HG02973 (cell line): ENCODE measurements at regions not wholly inside any gene's neighbourhood (a gene's known extent, or its start where the extent isn't known, plus 50 kb on each side); places are given as distances from the start of the nearest gene placed in this dataset.

Source experiments
- ATAC-seq: cut with Tn5 transposase; IDR thresholded peaks from one replicate; pipeline ENCODE4 v1.9.1; 2021; ENCODE audit warnings: moderate library complexity; ENCODE audit not compliant: unreplicated experiment

DNA sequence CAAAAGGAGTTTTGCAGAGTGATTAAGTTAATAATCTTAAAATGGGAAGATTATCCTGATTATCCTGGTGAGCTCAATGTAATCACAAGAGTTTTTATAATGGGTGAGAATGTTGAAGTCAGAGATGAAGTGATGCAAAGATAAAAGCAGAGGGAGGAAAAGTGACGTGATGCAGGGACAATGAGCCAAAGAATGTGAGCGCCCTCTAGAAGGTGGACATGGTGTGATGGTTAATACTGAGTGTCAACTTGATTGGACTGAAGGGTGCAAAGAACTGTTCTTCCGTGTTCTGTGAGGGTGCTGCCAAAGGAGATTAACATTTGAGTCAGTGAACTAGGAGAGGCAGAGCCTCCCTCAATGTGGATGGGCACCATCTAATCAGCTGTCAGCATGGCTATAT, 569.6 kb upstream of the AGTR1 start:
- no peak for ATAC-seq

DNA sequence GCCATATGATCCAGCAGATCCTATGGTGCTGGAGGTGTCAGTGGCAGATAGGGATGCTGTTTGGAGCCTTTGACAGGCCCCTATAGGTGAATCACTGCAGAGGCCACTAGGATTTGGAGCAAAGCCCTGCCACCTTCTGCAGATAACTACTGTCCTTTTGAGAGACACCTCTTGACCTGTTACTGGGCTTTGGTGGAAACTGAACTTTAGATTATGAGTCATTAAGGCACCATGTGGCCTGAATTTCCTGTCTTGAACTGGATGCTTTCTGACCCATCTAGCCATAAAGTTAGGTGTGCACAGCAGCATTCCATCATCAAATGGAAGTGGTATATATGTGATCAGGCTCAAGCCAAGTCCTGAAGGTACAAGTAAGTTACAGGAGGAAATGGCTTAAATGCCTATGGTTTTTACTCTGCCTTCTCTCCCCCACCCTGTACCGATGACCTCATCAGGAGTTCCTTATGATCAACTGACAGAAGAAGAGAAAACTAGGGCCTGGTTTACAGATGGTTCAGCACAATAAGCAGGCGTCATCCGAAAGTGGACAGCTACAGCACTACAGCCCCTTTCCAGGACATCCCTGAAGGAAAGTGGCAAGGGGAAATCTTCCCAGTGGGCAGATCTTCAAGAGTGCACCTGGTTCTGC, 565.6 kb upstream of the AGTR1 start:
- no peak for ATAC-seq

DNA sequence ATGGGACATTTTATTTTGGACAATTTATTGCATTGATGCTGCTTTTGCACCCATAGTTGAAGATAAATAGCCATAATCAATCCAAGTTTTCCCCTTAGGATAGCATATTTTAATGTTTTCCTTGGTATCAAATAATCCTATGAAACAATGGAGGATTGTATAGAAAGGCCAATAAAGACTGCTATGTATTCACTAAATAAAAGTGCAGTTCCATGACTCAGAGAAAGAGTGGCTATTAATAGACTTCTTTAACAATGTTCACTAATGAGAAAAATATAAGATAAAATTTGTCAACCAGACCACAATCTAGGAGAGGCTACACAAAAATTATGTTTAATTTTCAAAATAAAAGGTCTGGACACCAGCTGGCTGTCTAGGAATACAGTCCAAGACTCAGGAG, 560.9 kb upstream of the AGTR1 start:
- no peak for ATAC-seq

DNA sequence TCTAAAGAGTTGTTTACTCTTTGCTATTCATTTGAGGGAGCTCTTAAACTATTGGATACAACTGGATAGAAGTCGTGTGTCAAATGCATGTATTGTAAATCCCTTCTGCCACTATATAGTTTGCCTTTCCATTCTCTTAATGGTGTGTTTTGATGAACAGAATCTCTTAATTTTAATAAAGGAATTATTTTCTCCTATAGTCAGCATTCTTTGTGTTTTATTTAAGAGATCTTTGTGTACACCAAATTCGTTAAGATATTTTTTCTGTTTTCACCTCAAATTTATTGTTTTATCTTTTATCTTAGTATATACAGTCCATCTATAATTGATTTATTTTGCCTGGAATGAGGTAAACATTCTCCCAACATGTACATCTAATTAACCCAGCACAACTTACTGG, 551.5 kb upstream of the AGTR1 start:
- ATAC-seq = no peak

DNA sequence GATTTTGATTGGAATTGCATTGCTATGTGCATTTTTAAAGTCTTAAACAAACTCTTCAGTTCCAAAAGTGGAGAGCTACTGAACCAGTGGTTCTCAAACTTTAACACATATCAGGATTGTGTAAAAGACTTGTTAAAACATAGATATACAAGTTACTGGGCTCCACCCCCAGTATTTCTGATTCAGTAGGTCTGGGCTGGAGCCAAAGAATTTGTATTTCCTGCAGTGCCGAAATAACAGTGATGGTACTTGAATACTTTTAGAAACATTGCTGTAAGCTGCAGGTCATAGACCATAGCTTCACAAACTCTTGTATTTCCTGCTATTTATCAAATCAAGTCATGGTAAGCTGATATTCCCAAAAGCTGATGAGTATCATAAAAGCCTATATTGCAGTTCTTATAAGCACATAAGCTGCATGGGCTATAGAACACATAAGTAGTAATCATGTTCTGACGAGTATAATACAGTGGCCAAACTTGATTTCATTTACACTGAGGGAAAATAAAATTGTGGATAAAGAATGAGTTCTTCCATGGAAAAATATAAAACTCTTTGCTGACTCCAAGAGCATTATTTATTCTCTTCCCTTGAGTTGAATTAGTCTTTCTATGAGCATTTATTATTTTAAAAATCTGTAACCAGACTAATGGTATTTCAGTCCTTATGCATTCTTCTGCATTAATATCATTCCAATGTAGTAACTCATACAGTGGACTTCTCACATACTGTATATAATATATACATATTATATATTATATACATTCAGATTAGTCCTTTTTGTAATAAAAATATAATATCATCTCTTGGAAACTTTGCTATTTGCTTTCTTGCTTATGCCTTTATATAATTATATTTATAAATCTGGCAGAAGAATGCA, 550.5 kb upstream of the AGTR1 start:
- no peak for ATAC-seq

DNA sequence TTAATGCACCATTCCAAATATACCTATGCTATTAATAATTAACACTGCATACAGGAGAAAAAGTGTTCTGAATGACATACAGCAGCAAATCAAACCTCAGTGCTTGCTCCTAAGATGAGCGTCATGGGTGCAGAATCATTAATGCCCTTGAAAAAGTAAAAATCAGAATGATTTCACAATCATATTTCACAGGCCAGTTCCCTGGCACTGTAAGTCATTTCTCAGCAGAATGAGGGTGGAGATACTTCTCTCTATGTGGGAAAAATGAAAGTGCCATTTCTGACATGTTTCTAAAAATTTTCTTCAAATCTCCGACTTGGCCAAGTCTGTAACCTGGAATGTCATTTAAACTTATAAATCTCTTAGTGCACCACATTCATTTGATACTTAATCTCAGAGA, 549.8 kb upstream of the AGTR1 start:
- no peak for ATAC-seq

DNA sequence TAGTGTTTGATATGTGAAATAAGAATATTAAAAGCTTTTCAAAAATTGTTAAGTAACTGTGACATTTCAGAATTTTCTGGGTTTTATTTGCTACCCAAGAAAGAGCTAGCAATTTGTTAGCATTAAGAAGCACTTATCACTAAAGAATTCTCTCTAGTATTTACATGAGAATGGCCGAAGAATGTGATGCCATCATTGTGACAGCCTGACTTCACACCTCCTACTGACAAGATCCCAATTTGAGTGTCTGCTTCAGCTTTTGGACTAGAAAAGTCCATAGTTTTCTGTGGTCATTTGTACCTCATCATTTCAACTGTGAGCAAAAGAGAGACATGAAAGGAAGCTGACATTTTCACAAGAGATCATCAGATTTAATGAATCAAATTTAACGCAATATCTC, 548.1 kb upstream of the AGTR1 start:
- ATAC-seq = no peak

DNA sequence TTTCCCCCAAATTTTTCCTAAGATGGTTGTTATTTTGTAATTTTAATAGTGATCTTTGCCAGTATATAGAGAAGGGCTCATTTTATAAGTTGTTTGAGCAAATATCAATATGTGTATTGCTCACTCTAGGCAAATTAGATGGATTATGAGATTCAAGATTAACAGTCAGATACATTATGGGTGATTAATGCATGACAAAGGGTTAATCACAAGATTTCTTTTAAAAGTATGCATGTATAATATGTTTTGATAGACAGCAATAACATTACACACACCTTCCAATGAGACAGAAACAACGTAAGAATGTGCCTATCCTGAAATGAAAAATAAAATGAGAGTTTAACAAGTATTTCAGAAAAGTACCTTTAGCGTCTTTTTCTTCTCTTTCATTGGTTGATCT, 547.6 kb upstream of the AGTR1 start:
- ATAC-seq = no peak

DNA sequence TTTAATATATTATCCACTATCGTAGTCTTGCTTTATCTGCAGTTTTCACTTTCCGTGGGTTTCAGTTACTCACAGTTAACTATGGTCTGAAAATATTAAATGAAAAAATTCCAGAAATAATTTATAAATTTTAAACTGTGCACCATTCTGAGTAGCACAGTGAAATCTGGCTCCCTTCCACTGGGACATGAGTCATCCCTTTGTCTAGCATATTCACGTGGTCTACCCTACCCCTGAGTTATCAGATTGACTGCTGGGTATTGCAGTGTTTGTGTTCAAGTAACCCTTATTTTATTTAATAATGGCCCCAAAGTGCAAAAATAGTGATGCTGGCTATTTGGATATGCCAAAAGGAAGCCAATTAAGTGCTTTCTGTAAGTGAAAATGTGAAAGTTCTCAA, 539.5 kb upstream of the AGTR1 start:
- ATAC-seq = no peak

DNA sequence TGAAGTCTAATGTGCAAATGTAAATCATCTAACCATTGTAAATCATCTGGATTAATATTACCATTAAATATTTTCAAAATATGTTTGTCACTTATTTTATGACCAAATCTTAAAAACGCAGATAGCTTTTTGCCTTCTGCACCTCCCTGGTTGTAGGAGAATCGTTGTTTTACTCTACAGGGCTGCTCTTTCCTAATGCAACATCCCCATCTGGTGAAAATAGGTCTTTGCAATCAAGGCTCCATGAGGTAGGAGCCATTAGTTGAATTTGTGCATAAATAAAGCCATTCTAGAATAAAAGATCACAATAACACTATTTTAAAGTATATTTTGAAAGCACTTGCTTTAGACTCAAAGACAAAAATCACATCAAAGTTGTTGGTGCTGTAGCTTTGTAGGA, 535.6 kb upstream of the AGTR1 start:
- no peak for ATAC-seq

DNA sequence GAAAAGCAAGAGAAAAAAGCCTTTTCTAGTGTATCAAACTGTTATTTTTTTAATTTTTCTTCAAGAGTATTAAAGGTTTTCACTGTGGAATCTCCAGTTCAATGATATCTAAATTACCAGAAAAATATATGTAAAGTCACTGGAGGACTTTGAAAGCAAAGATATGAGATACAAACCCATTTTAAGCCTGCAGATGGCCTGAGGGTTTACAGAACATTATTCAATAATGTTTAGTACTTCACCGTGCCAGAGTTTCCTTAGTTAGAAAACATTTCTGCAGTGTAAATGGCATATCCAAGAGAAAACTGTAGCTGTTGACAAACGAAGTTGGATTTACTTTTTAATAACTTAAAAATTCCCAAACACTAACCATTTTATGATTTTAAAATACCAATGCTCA, 529.4 kb upstream of the AGTR1 start:
- no peak for ATAC-seq

DNA sequence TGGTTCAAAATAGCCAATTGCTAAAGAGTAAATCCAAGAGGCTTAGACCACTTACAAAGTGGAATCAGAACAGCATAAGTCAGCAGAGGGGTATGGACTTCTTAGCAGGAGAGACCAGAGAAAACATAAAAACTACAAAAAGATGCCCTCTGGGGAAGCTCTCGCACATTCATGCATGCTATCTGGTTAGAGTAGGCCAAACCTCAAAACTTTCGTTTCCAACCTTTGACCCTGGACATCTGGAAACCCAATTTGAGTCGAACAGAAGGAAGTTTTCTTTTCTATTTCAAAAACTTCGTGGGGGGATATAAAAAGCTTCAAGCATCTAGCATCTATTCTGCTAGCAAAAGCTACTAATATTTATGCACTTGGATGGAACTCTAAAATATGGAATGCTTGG, 523.9 kb upstream of the AGTR1 start:
- ATAC-seq = no peak

DNA sequence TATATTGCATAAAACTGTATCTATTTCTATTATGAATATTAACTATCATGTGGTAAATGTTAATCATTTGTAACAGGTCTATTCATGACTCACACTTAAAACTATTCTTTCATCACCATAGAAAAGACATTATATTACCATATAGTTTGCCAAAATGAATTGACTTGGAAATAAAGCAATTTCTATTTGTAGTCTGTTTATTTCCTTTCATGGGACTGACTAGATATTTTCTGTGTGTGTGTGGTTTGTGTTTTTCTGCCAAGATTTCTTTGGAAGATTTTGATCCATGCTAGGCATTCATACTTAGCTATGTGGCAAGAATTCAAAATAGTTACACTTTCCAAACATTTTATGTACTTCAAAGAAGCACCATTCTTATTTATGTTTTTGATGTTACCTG, 522.5 kb upstream of the AGTR1 start:
- no peak for ATAC-seq

DNA sequence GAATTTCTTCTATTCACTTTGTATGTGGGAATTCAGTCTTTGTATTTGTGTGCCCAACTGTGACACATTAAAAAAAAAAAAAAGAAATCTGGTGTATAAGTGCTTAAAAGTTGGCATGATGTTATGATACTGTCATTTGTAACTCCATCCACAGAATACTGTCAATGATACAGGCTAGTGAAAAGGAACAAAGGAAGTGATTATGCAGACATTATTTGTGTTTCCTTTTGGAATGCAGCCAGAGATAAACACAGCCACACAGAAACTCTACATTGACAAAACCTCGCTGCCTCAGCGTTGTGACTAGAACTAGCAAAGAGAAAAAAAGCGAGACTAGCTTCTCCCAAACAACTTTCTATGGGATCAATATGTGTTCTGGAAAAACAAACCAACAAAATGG, 519.2 kb upstream of the AGTR1 start:
- ATAC-seq = no peak

DNA sequence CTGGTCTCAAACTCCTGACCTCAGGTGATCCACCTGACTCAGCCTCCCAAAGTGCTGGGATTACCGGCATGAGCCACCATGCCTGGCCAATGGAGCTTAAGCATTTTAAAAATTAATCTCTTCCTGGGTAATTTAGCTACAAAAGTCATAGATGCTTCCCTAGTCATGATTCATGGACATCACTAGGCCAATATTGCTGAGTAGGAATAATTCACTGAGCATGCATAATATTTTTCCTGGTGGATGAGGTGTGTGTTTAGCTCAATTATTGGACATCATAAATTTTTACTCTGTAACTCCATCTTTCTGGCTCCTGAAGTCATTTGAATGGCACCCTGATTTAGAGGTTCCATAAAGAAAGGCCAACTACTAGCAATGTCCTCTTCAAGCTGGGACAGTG, 512.9 kb upstream of the AGTR1 start:
- no peak for ATAC-seq

DNA sequence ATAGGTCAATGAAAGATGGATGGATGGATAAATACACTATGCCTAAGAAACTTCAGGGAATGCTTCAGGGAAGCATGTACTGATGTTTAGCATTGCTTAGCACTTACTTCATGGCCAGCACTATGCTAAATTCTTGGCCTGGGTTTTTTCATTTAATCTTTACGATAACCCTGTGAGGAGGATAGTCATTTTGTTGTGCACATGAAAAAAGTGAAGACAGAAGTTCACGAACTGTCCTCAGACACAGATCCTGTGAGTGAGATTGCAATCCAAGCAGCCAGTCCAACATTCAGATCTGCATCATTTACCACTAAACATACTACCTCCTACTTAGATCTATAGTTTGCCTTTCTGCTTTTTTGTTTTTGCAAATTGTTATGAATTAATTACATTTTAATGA, 510.8 kb upstream of the AGTR1 start:
- ATAC-seq = no peak

DNA sequence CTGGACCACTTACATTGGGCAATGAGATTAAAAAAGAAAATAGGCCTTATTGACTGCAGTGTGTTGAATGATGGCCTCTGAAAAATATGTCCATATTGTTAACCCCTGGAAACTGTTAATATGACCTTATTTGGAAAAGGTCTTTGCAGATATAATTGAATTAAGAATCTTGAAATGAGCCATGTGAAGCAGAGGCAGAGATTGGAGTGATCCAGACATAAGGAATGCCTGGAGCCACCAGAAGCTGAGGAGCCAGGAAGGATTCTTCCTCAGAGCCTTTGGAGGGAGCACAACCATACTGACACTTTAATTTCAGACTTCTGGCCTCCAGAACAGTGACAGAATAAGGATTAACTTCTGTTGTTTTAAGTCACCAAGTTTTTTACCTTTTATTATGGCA, 510.4 kb upstream of the AGTR1 start:
- ATAC-seq = no peak

DNA sequence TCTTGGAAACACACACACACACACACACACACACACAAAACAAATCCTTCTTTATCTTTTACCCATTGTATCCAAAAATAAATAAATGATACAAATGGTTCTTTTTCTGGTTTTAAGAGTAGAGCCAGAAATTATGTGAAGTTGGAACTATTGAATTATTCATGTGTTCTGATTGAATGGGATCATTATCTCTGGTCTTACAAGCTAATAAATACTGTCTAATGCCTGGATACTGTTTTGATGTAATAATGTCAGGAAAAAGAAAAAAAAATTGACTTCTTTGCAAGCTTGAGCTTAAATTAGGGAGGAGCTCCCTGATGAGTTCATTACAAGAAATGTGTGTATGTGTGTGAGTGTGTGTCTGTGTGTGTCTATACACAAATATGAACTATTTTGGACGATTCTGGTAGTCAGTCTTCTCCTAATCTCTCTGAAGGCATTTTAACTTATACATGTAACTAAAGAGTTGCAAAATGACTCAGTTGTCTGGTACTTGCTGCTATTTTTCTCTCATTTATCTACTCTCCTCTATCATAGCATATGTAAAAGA, 507.2 kb upstream of the AGTR1 start:
- ATAC-seq = no peak

DNA sequence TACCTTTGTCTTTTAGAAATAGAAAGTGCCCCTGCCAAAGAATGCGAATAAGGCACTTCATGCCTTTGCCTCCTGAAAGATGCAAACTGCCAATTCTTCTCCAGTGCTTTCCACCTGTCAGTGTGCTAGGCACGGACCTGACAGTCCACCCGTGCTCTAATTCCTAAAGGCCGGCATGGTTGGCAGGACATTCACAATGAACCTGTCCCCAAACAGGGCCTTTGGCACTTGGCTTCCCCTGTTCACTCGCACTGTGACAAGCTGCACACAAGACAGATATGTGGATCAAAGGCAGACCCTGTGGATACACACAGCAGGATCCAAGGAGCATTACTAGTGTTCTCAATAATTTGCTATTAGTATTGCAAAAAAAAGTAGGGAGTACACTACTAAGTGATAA, 505.7 kb upstream of the AGTR1 start:
- ATAC-seq = no peak

DNA sequence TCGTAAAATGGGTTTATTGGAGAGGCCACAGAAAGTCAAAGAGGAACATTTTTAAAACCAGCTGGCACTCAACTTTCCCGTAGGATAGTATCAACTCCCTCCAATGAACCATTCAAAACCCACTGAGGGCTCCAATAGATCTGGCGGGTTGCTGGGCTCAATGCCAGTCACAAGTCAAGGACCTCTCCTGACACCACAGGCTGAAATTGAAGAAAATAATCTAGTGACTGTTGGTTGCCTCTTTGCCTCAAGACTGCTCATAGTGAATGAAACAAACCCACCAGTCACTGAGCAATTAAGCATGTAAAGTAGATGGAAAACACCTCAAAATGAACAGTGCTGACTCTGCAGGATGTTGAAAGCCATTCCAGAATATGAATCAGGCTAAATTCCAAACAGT, 500.6 kb upstream of the AGTR1 start:
- no peak for ATAC-seq

DNA sequence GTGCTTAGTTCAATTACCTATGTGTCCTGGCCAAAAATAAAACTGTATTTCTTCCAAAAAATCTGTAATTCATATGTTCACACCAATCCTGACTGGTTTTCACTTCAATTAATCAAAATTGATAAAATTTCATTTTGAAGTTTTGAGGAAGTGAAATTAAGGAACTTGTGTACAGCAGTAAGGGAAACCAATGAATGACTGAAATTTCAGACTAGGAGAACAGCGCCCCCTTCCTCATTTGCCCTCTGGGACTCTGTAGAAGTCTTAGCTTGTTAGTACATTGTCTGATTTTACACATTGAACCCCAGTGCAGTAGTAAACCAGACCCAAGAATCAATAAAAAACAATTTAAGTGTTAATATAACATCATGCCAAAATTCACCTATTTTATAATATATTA, 495.3 kb upstream of the AGTR1 start:
- ATAC-seq = no peak

DNA sequence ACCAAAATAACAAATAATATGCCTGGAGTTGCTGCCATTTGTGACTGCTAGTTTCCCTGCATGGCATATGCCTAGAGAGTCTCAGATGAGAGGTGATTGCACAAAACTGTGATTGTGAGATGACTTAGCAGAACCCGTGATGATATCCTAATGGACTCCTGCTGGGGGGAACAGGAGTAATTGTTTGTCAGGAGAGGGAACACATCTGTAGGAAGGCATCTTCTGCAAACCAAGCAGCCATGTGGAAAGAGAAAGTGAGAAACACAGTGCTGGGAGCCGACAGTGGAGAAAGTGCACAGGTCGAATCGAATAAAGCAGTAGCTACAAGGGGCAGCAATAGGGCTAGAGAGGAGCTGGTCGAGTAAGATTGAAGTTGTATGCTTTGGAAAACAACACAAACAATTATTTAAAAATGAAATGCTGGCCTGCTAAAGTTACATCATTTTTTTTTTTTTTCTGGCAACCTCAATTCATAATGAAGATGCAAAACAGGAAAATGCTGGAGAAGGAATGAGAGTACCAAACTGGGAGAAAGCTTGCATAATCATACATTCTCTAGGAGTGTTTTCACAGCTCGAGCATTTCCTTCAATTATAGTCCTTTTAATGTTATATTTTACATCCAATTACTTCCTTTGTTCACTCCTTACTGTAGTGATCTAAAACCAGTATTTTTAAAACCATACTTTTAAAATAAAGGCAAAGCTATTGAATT, 494.2 kb upstream of the AGTR1 start:
- ATAC-seq = no peak
